HCT116 (cell line): ENCODE measurements at regions not wholly inside any gene's neighbourhood (a gene's known extent, or its start where the extent isn't known, plus 50 kb on each side); places are given as distances from the start of the nearest gene placed in this dataset.

Experiments
- ATAC-seq: fragments of 200-7000 bp; cut with Tn5 transposase; 2 replicates; pipeline ENCODE4 v1.9.1; 2020; ENCODE audit warnings: mild to moderate bottlenecking, moderate library complexity
- BruUV-seq: library from RNA; stranded (reverse); fragments of 400-500 nt; replicated peaks from 2 replicates; lab custom pipeline; 2021; lab: Mats Ljungman, UMichigan
- CTCF ChIA-PET: fragments of 300-600 bp; sonication (Branson Sonifier 250); formaldehyde crosslinking; loops from one replicate; lab custom pipeline; 2021; ENCODE audit warnings: antibody characterized with exemption; lab: Charles Lee
- POLR2A ChIA-PET: fragments of 300-600, 350-600 bp; sonication (Branson Sonifier 250); formaldehyde crosslinking; loops from one replicate; lab custom pipeline; 2021; ENCODE audit warnings: antibody characterized with exemption; lab: Charles Lee
- RAD21 ChIA-PET, 2 experiments: fragments of 300-600 bp; sonication (Branson Sonifier 250); formaldehyde crosslinking; loops; one replicate each; lab custom pipeline; 2023; ENCODE audit warnings: low total read pairs in 2 of 2; ENCODE audit not compliant: uncharacterized antibody in 2 of 2, unreplicated experiment in 2 of 2, low non-redundant PET in 1 of 2; lab: Charles Lee
- DNase-seq: peaks from one replicate; pipeline ENCODE4 v3.0.0-alpha.2; 2010; ENCODE audit warnings: low read depth, low spot score
- H2AFZ ChIP-seq: fragments of 200-600 bp; shearing (Covaris generic), sonication (generic); 2 replicates; pipeline ENCODE4 v1.6.1; 2017; ENCODE audit warnings: low read depth, mixed run types, mixed read lengths, antibody characterized with exemption, low read length; ENCODE audit not compliant: poor library complexity, severe bottlenecking
- H3K27ac ChIP-seq: 2 replicates; pipeline ENCODE4 v1.5.1; 2012; ENCODE audit warnings: low read depth, low read length
- H3K27me3 ChIP-seq: fragments of 200-600 bp; sonication (generic); 2 replicates; pipeline ENCODE4 v1.6.1; 2016; ENCODE audit warnings: mixed run types, low read length, mixed read lengths; ENCODE audit not compliant: insufficient read depth
- H3K36me3 ChIP-seq, 2 experiments: fragments of 200-500 bp in 1 of 2; fragments of 200-600 bp in 1 of 2; sonication (Bioruptor generic) in 1 of 2; sonication (generic) in 1 of 2; 2 replicates each; pipeline versions ENCODE4 v1.5.1 to v1.6.1; 2014 to 2016; ENCODE audit warnings: low read length in 2 of 2, inconsistent platforms in 1 of 2, mixed read lengths in 1 of 2, mixed run types in 1 of 2; ENCODE audit not compliant: insufficient read depth in 2 of 2, control insufficient read depth in 1 of 2
- H3K4me1 ChIP-seq, 2 experiments: fragments of 200-600 bp in 1 of 2; sonication (generic) in 1 of 2; 2 replicates each; pipeline versions ENCODE4 v1.5.1 to v1.6.1; 2012 to 2017; ENCODE audit warnings: low read length in 2 of 2, inconsistent platforms in 1 of 2, mild to moderate bottlenecking in 1 of 2, mixed read lengths in 1 of 2, mixed run types in 1 of 2, moderate library complexity in 1 of 2; ENCODE audit not compliant: insufficient read depth in 2 of 2, control insufficient read depth in 1 of 2
- H3K4me2 ChIP-seq: fragments of 200-600 bp; sonication (generic); 2 replicates; pipeline ENCODE4 v1.6.1; 2017; ENCODE audit warnings: mixed run types, low read length, mixed read lengths
- H3K4me3 ChIP-seq, 2 experiments: fragments of 200-600 bp in 1 of 2; sonication (generic) in 1 of 2; replicated peaks in 1 of 2; 2 replicates each; pipeline ENCODE4 v1.5.1; 2011 to 2016; ENCODE audit warnings: low read length in 2 of 2, control low read depth in 1 of 2, low read depth in 1 of 2, mild to moderate bottlenecking in 1 of 2, mixed read lengths in 1 of 2, mixed run types in 1 of 2
- H3K79me2 ChIP-seq: fragments of 200-600 bp; sonication (generic); 2 replicates; pipeline ENCODE4 v1.6.1; 2017; ENCODE audit warnings: mild to moderate bottlenecking, mixed run types, low read length, moderate library complexity, mixed read lengths; ENCODE audit not compliant: insufficient read depth
- H3K9ac ChIP-seq: fragments of 200-600 bp; sonication (generic); 2 replicates; pipeline ENCODE4 v1.6.1; 2016; ENCODE audit warnings: low read length, mixed read lengths
- H3K9me2 ChIP-seq: fragments of 200-600 bp; sonication (generic), shearing (Covaris generic); 2 replicates; pipeline ENCODE4 v1.6.1; 2017; ENCODE audit warnings: mixed run types, mild to moderate bottlenecking, moderate library complexity; ENCODE audit not compliant: insufficient read depth
- H3K9me3 ChIP-seq, 2 experiments: fragments of 200-500 bp in 1 of 2; fragments of 200-600 bp in 1 of 2; sonication (Bioruptor generic) in 1 of 2; sonication (generic) in 1 of 2; 2 replicates each; pipeline ENCODE4 v1.6.1; 2014 to 2017; ENCODE audit warnings: low read length in 2 of 2, mixed read lengths in 2 of 2, inconsistent platforms in 1 of 2, low read depth in 1 of 2, mild to moderate bottlenecking in 1 of 2, mixed run types in 1 of 2, moderate library complexity in 1 of 2; ENCODE audit not compliant: control insufficient read depth in 1 of 2, insufficient read depth in 1 of 2
- H4K20me1 ChIP-seq: fragments of 200-600 bp; sonication (generic), shearing (Covaris generic); 2 replicates; pipeline ENCODE4 v1.6.1; 2017; ENCODE audit warnings: mixed run types, mild to moderate bottlenecking, moderate library complexity; ENCODE audit not compliant: insufficient read depth
- ATF3 ChIP-seq: IDR thresholded peaks from 2 replicates; pipeline ENCODE4 v1.6.1; 2012
- CBX3 ChIP-seq: IDR thresholded peaks from 2 replicates; pipeline ENCODE4 v1.6.1; 2012; ENCODE audit warnings: low read depth
- CEBPB ChIP-seq: IDR thresholded peaks from 2 replicates; pipeline ENCODE4 v1.6.1; 2012; ENCODE audit warnings: low read depth
- CTCF ChIP-seq, 3 experiments: fragments of 200-600 bp in 1 of 3; sonication (generic) in 1 of 3; IDR thresholded peaks in 2 of 3; conservative IDR thresholded peaks in 1 of 3; 2 replicates each; pipeline ENCODE4 v1.5.1; 2012 to 2017; ENCODE audit warnings: low read depth in 2 of 3, low read length in 2 of 3, antibody characterized with exemption in 1 of 3, borderline replicate concordance in 1 of 3, control low read depth in 1 of 3, mild to moderate bottlenecking in 1 of 3, mixed read lengths in 1 of 3, mixed run types in 1 of 3, moderate library complexity in 1 of 3; ENCODE audit not compliant: insufficient read depth in 1 of 3
- EGR1 ChIP-seq: IDR thresholded peaks from 2 replicates; pipeline ENCODE4 v1.6.1; 2012; ENCODE audit warnings: low read depth
- ELF1 ChIP-seq: IDR thresholded peaks from 2 replicates; pipeline ENCODE4 v1.6.1; 2012; ENCODE audit warnings: low read depth, borderline replicate concordance
- EZH2 ChIP-seq: fragments of 200-600 bp; sonication (generic); IDR thresholded peaks from 2 replicates; pipeline ENCODE4 v1.6.1; 2017; ENCODE audit warnings: antibody characterized with exemption, mixed run types
- EZH2phosphoT487 ChIP-seq: fragments of 200-600 bp; IDR thresholded peaks from 2 replicates; pipeline ENCODE4 v1.6.1; 2018; ENCODE audit warnings: antibody characterized with exemption, borderline replicate concordance
- FOSL1 ChIP-seq: IDR thresholded peaks from 2 replicates; pipeline ENCODE4 v1.6.1; 2012; ENCODE audit warnings: low read depth
- JUND ChIP-seq: IDR thresholded peaks from 2 replicates; pipeline ENCODE4 v1.6.1; 2012
- MAX ChIP-seq: IDR thresholded peaks from 2 replicates; pipeline ENCODE4 v1.6.1; 2012
- POLR2A ChIP-seq: IDR thresholded peaks from 2 replicates; pipeline ENCODE4 v1.7.0; 2011; ENCODE audit warnings: borderline replicate concordance; ENCODE audit not compliant: insufficient read depth, insufficient read length; ENCODE audit errors: extremely low read depth
- POLR2AphosphoS5 ChIP-seq: IDR thresholded peaks from 2 replicates; pipeline ENCODE4 v1.6.1; 2011; ENCODE audit warnings: mild to moderate bottlenecking, low read depth, low read length, moderate library complexity
- RAD21 ChIP-seq: IDR thresholded peaks from 2 replicates; pipeline ENCODE4 v1.6.1; 2012; ENCODE audit warnings: low read depth, mild to moderate bottlenecking
- SIN3A ChIP-seq: IDR thresholded peaks from 2 replicates; pipeline ENCODE4 v1.6.1; 2012; ENCODE audit warnings: low read depth
- SRF ChIP-seq: IDR thresholded peaks from 2 replicates; pipeline ENCODE4 v1.6.1; 2012; ENCODE audit warnings: low read depth
- ZBTB33 ChIP-seq: IDR thresholded peaks from 2 replicates; pipeline ENCODE4 v1.6.1; 2011; ENCODE audit warnings: mild to moderate bottlenecking, low read length, moderate library complexity; ENCODE audit not compliant: insufficient replicate concordance; ENCODE audit errors: extremely low read depth
- ZFX ChIP-seq: fragments of 450-650 bp; IDR thresholded peaks from 2 replicates; pipeline ENCODE4 v1.6.1; 2017
- intact Hi-C: fragments of 100-400 bp; cut with micrococcal nuclease; formaldehyde crosslinking; loops from 2 replicates; pipeline ENCODE4 v1.10.0; 2022

GRCh38 chr3:103077910-103078309, 643.1 kb downstream of the ZPLD1 start:
- H3K27me3 ChIP-seq = no peaks in the 10 kb centered on the region
- no peak overlapping the region for H2AFZ ChIP-seq
- H3K4me3 ChIP-seq = no peak overlapping the region
- no peaks in the 10 kb centered on the region for H4K20me1 ChIP-seq
- no peaks in the 10 kb centered on the region for H3K9me3 ChIP-seq
- H3K9me2 ChIP-seq = no peaks in the 10 kb centered on the region
- ATAC-seq = no peak
- no peak overlapping the region for H3K27ac ChIP-seq
- no peaks in the 10 kb centered on the region for H3K4me1 ChIP-seq
- H3K36me3 ChIP-seq = no peaks in the 10 kb centered on the region
- intact Hi-C loops = no loop called here
- no peak for DNase-seq
- ChIA-PET POLR2A (no interaction called here), CTCF (no interaction called here), RAD21 (no interaction called here)
- no TSS peak for BruUV-seq
- TF ChIP-seq RAD21 (no peak), EGR1 (no peak), ATF3 (no peak), CBX3 (no peak), MAX (no peak), ZFX (no peak), CTCF (IDR thresholded peaks at IDR 0.05 in 2 of 3, conservative IDR thresholded peaks at IDR 0.05 in 1 of 3; ENCODE audit: borderline replicate concordance in 1 of 3, insufficient read depth in 1 of 3, low read depth in 2 of 3, low read length in 2 of 3) (no peak), POLR2A (no peak), EZH2phosphoT487 (no peak), POLR2AphosphoS5 (no peak), CEBPB (no peak), JUND (no peak), SIN3A (no peak), SRF (no peak), FOSL1 (no peak), ELF1 (no peak), ZBTB33 (no peak), EZH2 (no peak)
- H3K9ac ChIP-seq = no peak overlapping the region
- H3K4me2 ChIP-seq = no peak overlapping the region
- no peaks in the 10 kb centered on the region for H3K79me2 ChIP-seq
